Stimulated activated CD4-positive, alpha-beta T cell treated with anti-CD3 and anti-CD28 coated beads, Interleukin-2, amount 100 ng/mL, for 24 hours (primary cell): ENCODE measurements at regions not wholly inside any gene's neighbourhood (a gene's known extent, or its start where the extent isn't known, plus 50 kb on each side); places are given as distances from the start of the nearest gene placed in this dataset.
"Not testable (repeated sequence)": the region's sequence is repeated elsewhere in the genome, so short reads cannot be mapped to it uniquely, and the experiment has no call there.

ENCODE experiments used
- DNase-seq, 2 donors: peaks; one replicate each; pipeline ENCODE4 v3.0.0-alpha.2; 2020

GRCh38 chr15:70385711-70386110, 288.0 kb upstream of the TLE3 start:
- DNase-seq: no peak

- DNase-seq: no peak
These were observed 287.3 kb upstream of the TLE3 start for GRCh38 chr15:70385052-70385451.

DNA sequence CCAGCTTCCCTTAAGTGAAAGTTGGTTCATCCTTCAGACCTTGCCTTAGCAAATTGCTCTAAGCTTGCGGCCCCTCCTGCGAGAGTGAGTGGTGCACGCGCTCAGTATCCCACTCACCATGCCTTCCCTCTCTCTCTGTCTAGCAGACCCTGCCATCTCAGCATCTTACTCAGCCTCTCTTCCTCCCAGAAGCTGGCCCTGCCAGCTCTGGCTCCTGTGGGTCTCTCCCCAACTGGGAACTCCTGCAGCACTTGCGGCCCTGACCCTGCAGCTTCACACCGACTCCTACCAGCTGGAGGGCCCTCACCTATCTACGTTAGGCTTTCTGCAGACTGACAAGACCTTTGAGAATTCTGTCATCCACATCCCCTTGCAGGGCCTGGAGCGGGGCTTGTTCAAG, 286.1 kb upstream of the TLE3 start:
- DNase-seq: no peak

- DNase-seq: no peak
These were observed 285.2 kb upstream of the TLE3 start for GRCh38 chr15:70382762-70383458.

- DNase-seq: no peak
These were observed 284.5 kb upstream of the TLE3 start for GRCh38 chr15:70382009-70382749.

GRCh38 chr15:70379938-70380883, 282.5 kb upstream of the TLE3 start:
- no peak for DNase-seq

DNA sequence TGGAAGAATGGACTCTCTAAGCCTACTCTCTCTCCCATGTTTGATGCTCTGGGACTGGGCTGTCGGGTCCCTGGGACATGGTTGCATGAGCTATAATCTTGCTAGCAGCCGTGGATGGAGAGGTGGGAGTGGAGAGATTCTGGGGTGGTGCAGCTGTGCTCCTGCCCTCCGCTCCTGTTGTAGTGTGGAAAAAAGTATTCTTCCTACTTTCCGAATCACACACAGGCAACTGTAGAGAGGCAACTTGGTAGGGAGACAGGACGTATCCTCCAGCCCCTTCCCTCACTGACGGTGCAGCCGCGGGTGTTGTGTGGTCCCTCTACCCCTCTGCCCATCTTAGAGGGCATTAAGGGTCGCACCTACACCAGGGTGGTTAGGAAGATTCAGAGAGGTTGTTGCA, 281.4 kb upstream of the TLE3 start:
- DNase-seq: no peak

DNA sequence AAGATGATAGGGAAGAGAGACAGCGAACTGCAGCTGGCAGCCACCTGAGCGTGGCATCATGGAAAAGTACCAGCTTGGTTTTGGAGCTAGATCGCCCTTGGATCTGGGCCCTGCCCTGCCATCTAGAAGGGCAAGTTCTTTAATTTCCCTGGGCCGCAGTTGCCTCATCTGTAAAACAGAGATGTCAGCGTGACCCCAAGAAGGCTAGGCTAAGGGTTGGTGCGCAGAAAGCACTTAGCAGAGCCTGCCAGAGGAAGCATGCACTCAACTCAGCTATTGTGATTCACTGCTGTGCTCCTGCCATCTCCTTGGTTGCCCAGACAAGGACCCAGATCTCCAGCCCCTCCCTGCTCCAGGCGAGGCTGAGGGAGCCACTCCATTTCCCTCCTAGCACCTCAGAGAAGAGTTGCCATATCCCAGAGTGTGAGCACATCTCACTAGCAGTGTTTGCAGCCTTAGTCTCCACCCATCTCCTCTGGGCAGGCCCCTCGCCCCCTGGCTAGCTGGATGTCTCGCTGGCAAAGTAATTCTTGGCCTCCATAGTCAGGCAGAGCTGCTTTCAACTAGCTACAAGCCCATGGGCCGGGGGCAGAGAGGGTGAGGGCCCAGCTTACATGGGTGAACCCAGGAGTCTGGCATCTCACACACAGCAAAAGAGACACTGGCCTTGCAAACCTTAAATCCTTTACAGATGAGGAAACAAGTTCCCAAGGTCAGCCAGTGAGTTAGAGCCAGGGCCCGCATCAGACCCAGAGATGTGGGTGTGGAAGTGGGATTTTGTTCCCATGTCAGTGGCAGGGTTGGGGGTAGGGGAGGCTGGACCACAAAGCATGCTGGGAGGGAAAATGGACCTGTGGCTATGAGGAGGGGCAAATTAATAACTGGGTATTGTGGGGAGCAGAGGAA, 280.7 kb upstream of the TLE3 start:
- DNase-seq: no peak

DNA sequence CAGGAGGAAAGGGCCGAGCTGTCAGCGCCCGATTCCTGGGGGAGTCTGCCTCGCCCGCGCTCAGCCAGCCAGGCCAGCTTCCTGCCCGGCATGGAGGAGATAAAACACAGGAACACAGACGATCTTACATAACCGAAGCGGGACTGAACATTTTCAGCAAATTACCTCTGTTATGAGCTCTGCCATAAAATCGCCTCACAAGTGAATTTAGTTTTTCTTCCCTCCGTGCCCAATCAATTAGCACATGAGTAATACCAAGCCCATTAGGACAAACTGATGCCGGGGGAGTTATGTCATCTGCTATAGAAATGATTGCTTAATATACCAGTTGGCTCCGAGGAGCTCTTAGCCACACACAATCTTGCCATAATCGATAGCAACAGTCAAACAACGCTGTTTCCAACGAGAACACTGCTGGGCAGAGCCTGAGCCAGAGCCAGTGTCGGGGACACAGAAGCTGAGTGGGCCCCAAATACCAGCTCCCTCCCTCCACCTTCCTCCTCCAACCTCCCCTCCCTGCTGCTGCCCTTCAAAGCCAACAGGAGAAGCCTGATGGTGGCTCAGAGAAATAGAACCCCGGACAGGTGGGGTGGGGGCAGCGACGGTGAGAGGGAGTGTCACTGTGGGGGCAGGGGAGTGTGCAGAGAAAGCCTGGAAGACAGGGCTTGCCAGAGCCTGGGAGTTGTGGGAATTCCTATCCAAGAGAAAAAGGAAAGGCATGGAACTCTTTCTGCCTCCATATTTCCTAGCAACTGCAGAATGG, 279.4 kb upstream of the TLE3 start:
- DNase-seq: no peak

GRCh38 chr15:70376031-70376928, 278.6 kb upstream of the TLE3 start:
- no peak for DNase-seq

DNA sequence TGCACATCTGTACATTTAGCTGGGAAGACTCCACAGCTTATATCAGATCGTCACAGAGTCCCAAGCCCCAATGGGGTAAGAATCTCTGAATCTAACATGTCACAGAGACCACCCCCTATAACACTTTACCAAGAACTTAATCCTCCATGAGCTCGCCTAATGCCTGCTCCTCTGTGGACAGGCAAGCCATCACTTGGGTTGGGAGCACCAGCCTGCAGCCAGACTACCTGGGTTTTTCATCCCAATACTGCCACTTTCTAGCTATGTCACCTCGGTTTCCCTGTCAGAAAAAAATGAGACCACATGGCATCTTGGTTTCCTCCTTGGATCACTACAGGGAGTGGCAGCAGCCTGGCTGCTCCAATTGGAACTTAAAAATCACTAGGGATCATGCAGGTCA, 277.9 kb upstream of the TLE3 start:
- no peak for DNase-seq

- DNase-seq: no peak
These were observed 277.3 kb upstream of the TLE3 start for GRCh38 chr15:70375006-70375431.

DNA sequence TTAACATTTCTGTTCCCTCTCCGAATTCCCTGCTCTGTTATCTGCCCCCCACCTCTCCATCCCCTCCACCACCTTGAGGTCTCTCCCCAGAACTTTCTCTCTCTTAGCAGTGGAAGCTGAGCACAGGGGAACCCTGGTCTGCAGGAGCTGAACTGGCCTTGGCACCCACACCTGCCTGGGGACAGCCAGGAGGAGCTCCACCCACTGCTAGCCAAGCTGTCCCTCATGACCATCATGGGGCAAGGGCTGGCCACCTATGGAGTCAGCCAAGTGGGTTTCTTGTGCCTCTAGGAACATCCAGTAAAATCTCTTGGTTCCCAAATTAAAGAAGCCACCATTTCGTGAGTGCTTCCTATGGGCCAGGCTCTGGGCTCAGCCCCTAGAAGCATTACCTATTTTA, 276.4 kb upstream of the TLE3 start:
- DNase-seq: no peak

DNA sequence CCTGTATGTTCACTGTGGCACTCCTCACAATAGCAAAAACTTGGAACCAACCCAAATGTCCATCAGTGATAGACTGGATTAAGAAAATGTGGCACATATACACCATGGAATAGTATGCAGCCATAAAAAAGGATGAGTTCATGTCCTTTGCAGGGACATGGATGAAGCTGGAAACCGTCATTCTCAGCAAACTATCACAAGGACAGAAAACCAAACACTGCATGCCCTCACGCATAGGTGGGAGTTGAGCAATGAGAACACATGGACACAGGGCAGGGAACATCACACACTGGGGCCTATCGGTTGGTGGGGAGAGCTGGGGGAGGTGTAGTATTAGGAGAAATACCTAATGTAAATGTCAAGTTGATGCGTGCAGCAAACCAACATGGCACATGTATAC, 275.7 kb upstream of the TLE3 start:
- DNase-seq: not testable (repeated sequence)

DNA sequence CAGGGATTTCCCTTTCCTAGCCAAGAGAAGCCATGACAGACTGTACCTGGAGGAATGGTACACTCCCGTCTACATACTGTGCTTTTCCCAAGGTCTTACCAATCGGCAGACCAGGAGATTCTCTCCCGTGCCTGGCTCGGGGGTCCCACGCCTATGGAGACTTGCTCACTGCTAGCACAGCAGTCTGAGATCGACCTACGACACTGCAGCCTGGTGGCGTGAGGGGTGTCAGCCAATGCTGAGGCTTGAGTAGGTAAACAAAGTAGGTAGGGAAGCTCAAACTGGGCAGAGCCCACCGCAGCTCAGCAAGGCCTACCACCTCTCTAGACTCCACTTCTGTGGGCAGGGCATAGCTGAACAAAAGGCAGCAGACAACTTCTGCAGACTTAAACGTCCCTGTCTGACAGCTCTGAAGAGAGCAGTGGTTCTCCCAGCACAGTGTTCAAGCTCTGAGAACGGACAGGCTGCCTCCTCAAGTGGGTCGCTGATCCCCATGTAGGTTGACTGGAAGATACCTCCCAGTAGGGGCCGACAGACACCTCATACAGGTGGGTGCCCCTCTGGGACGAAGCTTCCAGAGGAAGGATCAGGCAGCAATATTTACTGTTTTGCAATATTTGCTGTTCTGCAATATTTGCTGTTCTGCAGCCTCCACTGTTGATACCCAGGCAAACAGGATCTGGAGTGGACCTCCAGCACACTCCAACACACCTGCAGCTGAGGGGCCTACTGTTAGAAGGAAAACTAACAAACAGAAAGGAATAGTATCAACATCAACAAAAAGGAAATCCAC, 270.4 kb upstream of the TLE3 start:
- not testable (repeated sequence) for DNase-seq

DNA sequence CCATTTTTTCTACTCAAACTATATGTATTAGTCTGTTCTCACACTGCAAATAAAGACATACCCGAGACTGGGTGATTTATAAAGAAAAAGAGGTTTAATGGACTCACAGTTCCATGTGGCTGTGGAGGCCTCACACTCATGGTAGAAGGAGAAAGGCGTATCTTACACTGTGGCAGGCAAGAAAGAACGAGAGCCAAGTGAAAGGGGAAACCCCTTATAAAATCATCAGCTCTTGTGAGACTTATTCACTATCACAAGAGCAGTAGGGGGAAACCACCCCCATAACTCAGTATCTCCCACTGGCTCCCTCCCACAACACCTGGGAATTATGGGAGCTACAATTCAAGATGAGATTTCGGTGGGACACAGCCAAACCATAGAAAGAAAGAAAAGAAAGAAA, 266.3 kb upstream of the TLE3 start:
- DNase-seq: not testable (repeated sequence)

DNA sequence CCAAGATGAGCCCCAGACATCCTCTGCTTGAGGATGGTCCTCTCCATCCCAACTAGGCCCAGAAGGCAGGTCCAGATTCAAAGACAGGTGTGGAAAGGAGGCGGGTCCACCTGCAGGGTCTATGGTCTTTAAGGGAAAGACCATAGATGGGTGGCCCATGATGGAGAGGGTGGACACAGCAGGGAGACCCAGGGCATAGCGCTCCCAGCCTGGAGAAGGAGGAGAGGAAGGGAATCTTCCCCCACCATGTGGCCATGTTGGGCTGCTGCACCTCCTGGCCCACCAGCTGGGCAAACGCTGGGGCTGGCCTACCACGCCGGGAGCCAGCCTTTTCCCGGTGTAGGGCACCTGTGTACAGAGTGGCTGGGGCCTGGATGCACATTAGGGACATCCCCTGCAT, 265.2 kb upstream of the TLE3 start:
- no peak for DNase-seq

DNA sequence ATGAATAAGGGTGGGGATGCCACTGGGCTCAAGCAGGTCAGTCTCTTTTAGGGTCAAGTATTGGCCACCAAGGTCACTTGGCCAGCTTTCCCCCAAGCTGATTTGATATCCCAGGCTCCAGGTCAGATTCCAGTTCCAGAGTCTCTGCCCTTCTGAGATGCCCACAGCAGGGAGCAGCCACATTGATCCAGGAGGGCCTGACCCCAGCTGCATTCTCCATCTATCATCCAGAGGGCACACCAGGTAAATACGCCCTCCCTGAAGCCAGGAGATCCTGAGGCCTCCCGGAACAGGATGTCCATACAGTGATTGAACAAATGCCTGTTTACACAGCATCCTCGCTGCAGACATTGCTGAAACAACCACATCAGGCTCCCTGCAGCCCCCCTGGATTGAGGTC, 264.6 kb upstream of the TLE3 start:
- no peak for DNase-seq

GRCh38 chr15:70361891-70362290, 264.2 kb upstream of the TLE3 start:
- no peak for DNase-seq

DNA sequence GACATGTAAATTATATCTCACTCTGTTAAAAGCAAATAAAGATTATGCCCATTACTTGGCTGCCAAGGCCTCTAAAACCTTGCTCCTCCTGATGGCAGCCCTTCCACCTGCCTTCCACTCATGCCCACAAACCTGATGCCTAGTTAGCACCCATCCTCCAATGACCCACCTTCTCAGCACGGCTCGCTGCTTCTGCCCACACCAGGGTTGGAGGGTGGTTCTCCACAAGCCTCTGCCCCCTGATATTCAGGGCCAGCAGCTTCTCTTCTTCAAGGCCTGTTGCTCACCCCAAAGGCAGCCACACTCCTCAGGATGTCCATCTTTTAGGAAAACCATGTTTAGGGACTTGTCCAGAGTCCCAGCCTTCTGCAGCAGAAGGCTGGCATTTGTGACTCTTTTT, 263.4 kb upstream of the TLE3 start:
- no peak for DNase-seq
